GM10248 (cell line): ENCODE measurements at regions not wholly inside any gene's neighbourhood (a gene's known extent, or its start where the extent isn't known, plus 50 kb on each side); places are given as distances from the start of the nearest gene placed in this dataset.

ENCODE experiments used
- CTCF ChIA-PET: fragments of 300-600 bp; sonication (Branson Sonifier 250); formaldehyde crosslinking; extraction: SDS; loops from one replicate; lab custom pipeline; 2021; ENCODE audit warnings: antibody characterized with exemption; lab: Yijun Ruan, JAX
- POLR2A ChIA-PET: fragments of 350-650 bp; sonication (Branson Sonifier 250); formaldehyde crosslinking; extraction: SDS; loops from one replicate; lab custom pipeline; 2020; ENCODE audit warnings: antibody characterized with exemption; lab: Yijun Ruan, JAX
- DNase-seq: peaks from one replicate; pipeline ENCODE4 v3.0.0; 2012; ENCODE audit errors: extremely low spot score
- CTCF ChIP-seq: IDR thresholded peaks from 2 replicates; pipeline ENCODE4 v1.5.1; 2012; ENCODE audit warnings: mild to moderate bottlenecking, low read depth; ENCODE audit errors: extremely low read depth, missing control alignments, control extremely low read depth

GRCh38 chr2:158740621-158741020 lies 54.5 kb upstream of the DAPL1 start:
- ChIA-PET POLR2A (no interaction called here), CTCF (interaction anchor here (7.7 to 8.6 kb wide), 2 partner anchors 14 to 707 kb away, joined by 76 to 82 read pairs; no protein-coding TSS in a partner anchor)
- DNase-seq: no peak
- TF ChIP-seq CTCF: no peak

GRCh38 chr2:158741625-158742024 lies 53.5 kb upstream of the DAPL1 start:
- no peak for DNase-seq
- POLR2A ChIA-PET: no interaction called here
- no peak for TF ChIP-seq CTCF
- CTCF ChIA-PET: interaction anchor here (0.9 to 8.6 kb wide), 3 partner anchors 13 to 717 kb away, joined by 3 to 82 read pairs (median 76); no protein-coding TSS in a partner anchor

GRCh38 chr2:158742536-158742935 lies 52.6 kb upstream of the DAPL1 start:
- ChIA-PET POLR2A (no interaction called here), CTCF (interaction anchor here (1.3 to 8.6 kb wide), 4 partner anchors 9 to 718 kb away, joined by 3 to 82 read pairs (median 78); no protein-coding TSS in a partner anchor)
- no peak for TF ChIP-seq CTCF
- no peak for DNase-seq

- POLR2A ChIA-PET: no interaction called here
- TF ChIP-seq CTCF: no peak
- no peak for DNase-seq
- CTCF ChIA-PET: interaction anchor here (1.3 to 8.6 kb wide), 5 partner anchors 10 to 719 kb away, joined by 3 to 82 read pairs (median 76); no protein-coding TSS in a partner anchor
Observed at GRCh38 chr2:158743466-158743865, 51.7 kb upstream of the DAPL1 start.

GRCh38 chr2:158743879-158744278 lies 51.2 kb upstream of the DAPL1 start:
- POLR2A ChIA-PET: no interaction called here

GRCh38 chr2:158745067-158745865 lies 49.9 kb upstream of the DAPL1 start:
- TF ChIP-seq CTCF: peak; percentile 57
- POLR2A ChIA-PET: no interaction called here
- peak; percentile 47 for DNase-seq
- CTCF ChIA-PET: interaction anchor here (0.8 to 8.6 kb wide), 28 partner anchors 8 to 1438 kb away, joined by 3 to 82 read pairs (median 4); partner anchors contain the start of genes CCDC148 and PKP4

More at GRCh38 chr2:158743879-158744278, 51.2 kb upstream of the DAPL1 start:
- no peak for DNase-seq
- CTCF ChIA-PET: interaction anchor here (1.3 to 8.6 kb wide), 5 partner anchors 10 to 719 kb away, joined by 3 to 82 read pairs (median 76); no protein-coding TSS in a partner anchor
- no peak for TF ChIP-seq CTCF
